HTR-8/SVneo (cell line): ENCODE measurements at regions not wholly inside any gene's neighbourhood (a gene's known extent, or its start where the extent isn't known, plus 50 kb on each side); places are given as distances from the start of the nearest gene placed in this dataset.
"Not testable (repeated sequence)": the region's sequence is repeated elsewhere in the genome, so short reads cannot be mapped to it uniquely, and the experiment has no call there.

Experiments
- DNase-seq: peaks from one replicate; pipeline ENCODE4 v3.0.0; 2011; ENCODE audit warnings: low spot score, mixed read lengths; ENCODE audit not compliant: insufficient read length
- FAIRE-seq: peaks from 2 replicates; lab custom pipeline; 2011; peaks lifted over from hg19 to GRCh38; lab: Jason Lieb, UNC

GRCh38 chr1:81550753-81551152 is 250.0 kb upstream of the ADGRL2 start:
- DNase-seq (no peak), FAIRE-seq (no peak)

DNA sequence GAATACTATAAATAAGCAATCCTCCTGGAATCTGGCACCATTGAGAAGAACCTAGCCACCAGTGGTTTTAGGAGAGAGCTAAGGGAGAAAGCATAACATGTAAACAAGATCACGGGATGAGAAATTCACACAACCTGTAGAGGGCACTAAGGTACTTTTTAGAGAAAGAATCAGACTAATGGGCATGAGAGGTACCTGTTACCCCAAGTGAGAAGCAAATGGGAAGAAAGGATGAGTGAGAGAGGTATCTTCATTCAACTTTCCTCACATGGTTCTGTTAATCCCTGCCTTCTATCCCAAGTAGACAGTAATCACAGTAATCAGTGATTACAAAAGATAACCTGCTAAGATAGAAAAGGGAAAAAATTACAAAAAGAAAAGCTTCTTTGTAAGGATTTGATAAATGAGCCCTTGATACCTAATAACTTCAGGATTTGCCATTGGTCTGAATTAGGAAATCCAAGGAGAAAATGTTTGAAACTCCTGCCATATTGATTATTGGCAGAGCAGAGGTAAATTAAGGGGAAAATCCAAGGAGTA is 251.1 kb upstream of the ADGRL2 start:
- FAIRE-seq (no peak), DNase-seq (peak; percentile 23)

GRCh38 chr1:81548918-81549587 is 251.7 kb upstream of the ADGRL2 start:
- DNase-seq (no peak), FAIRE-seq (no peak)

DNA sequence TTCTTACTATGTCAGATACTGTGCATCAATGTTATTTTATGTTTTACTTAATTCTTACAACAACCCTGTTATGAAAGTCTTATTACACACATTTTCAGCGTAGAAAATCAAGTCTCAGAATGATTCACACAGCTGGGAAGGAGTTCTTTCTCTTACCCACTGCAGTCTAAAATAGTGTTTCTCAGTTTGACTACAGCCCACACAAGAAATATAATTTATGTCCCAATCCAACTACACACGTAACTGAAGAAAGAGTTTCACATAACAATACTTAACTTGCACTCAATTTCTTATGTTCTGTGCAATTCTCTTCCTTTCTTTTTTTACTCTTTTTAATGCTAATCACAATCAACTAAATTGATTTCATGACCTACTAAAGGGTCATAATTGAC is 252.8 kb upstream of the ADGRL2 start:
- no peak for DNase-seq

DNA sequence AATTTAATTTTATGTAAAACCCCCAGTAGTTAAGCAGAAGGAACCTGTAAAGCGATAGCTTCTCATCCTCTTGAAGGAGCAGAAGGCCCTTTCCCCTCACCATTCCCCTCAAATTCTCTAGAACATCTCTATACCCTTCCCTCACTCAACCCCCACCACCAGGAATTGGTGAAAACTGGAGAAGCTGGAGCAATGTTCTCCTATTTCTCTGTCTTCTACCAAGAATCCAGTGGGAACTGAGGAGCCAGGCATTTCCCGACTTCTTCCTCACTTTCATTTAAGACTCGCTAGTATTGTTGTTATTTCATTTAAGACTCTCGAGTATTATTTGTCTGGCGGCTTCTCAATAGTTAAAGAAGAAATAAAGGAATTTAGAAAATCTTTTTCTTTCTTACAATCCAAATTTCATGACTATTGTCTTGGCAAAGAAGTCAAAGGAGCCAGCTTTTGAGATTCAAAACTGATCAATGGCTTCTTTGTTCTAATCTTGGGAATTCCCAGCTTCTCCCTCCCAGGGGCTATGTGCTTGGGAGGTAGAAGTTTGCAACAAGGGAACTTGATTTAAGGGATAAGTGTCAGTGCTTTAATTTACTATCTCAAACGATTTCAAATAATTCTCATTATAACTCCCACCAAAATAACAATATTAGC is 253.3 kb upstream of the ADGRL2 start:
- FAIRE-seq (no peak), DNase-seq (no peak)

More for the DNA sequence above, 252.8 kb upstream of the ADGRL2 start:
- no peak for FAIRE-seq

DNA sequence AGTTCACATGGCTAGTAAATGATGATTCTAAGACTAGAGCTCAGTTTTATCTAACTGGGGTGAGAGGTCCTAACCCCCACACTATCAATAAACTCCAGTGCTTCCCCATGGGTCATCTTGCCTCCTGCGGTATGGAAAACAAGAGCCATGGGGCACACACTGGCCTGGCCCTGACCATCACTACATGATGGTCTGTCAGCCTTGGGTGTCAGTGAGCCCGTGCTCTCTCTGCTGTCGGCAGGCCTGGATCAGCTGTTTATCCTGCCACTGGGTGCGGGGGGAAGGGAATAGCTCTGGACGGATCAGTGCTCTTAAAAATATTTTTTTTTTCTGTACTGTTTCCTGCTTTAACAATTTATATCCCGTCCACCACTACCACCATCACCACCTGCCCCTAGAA is 255.0 kb upstream of the ADGRL2 start:
- no peak for DNase-seq
- no peak for FAIRE-seq

DNA sequence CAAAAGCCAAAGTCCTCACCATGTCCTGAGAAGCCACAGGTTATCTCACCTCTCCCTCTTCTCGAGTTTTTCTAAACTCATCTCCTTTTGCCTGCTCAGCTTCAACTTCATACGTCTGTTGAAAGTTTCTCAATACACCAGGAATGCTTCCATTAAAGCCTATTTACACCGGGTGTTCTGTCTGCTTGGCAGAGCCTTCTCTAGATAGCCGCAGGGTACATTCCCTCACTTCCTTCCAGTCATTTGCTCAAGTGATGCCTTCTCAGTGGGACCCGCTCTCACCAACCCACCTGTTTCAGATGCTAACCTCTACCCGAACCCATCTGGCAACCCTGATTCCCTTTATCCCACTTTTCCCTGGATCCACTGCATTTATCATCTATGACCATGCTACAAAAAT is 257.0 kb upstream of the ADGRL2 start:
- FAIRE-seq: no peak
- DNase-seq: no peak

DNA sequence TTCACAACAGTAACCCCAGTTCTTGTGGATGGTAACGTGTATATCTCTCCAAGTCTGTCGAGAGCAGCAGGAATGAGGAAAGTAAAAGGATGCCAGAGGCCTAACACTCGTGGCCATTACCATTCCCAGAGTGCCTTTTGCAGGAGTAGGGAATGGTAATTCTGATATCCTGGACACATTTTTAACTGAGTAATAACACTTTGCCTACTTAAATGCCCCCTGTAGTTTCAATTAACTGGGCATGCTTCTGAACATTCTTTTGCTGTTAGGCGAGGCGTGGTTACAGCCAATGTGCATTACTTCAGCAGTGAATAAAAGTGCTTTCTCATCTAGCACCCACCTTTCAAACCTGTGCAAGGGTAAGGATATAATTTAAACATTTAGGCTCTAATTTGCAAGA is 258.5 kb upstream of the ADGRL2 start:
- DNase-seq: no peak
- no peak for FAIRE-seq

GRCh38 chr1:81540216-81540615 is 260.5 kb upstream of the ADGRL2 start:
- FAIRE-seq (no peak), DNase-seq (no peak)

DNA sequence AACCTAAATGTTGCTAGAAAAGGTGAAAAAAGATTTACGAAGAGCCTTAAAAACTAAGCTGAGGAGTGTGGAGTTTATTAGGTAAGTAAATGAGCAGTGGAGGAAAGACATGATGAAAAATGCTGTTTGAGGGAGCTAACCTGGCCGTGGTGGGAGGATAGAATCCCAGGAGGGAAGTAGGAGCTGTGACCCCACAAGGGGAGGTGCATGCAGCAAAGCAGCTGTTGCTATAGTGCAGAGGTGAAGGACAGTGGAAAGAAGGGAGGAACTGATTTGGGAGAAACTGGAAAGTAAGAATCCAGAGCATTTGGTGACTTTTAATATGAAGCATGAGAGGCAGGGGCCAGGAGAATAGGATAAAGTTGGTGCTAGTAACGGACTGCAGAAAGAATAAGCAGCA is 271.7 kb upstream of the ADGRL2 start:
- FAIRE-seq (no peak), DNase-seq (no peak)

DNA sequence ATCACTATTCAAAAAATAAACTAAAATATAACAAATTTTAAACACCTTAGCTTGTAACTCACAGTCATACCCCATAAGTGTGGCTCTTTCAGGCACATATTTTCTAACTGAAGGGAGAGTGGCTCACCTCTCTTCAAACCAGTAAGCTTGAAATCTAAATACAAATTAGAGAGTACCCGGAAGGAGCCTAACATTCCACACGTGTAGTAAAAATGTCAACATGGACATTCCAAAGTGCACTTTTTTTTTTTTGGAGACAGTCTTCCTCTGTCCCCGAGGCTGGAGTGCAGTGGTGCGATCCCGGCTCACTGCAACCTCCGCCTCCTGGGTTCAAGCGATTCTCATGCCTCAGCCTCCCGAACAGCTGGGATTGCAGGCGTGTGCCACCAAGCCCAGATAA is 275.6 kb upstream of the ADGRL2 start:
- FAIRE-seq (no peak), DNase-seq (no peak)

DNA sequence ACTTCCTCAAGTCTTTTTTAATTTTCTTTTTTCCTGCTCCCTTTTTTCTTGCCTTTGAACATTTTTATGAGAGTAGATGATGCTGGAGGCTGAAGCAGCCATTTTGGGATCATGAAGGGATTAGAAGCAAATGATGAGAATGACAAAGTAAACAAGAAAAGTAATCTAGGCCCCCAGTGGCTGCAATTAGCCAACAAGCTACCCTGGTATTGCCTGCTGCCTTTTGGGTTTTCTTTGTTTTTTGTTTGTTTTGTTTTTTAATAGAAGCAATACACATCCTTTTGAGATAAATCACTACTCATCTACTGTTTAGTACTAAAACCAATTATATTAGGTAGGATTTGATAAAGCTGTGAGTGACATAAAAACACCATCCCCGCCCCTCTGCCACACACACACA is 280.7 kb upstream of the ADGRL2 start:
- no peak for DNase-seq
- FAIRE-seq: no peak

GRCh38 chr1:81517987-81518386 is 282.7 kb upstream of the ADGRL2 start:
- no peak for FAIRE-seq
- DNase-seq: no peak

DNA sequence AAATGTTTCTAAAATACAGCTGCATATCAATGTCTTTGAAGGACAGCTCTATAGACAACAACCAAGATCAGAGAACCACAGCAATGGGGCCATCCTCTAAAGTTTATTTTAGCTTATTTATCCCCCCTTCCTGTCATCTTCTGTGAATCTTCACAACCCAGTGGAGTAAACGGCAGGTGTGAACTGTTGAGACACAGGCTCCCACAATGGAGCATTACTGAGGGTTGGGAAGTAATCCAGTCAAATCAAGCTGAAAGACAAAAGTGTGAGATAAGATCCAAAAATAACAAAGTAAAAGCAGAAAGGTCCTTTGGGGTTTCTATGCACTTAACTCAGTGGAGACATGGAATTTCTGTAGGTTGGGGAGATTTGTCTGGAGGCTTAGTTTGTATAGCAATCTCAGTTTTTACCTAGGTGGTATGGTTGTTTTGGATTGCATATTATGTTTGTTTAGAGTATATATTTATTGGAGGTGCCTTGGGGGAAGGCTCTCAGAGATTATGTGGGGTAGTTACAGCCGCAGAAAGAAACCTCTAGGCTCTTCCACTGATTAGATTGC is 286.9 kb upstream of the ADGRL2 start:
- no peak for DNase-seq
- FAIRE-seq: no peak

DNA sequence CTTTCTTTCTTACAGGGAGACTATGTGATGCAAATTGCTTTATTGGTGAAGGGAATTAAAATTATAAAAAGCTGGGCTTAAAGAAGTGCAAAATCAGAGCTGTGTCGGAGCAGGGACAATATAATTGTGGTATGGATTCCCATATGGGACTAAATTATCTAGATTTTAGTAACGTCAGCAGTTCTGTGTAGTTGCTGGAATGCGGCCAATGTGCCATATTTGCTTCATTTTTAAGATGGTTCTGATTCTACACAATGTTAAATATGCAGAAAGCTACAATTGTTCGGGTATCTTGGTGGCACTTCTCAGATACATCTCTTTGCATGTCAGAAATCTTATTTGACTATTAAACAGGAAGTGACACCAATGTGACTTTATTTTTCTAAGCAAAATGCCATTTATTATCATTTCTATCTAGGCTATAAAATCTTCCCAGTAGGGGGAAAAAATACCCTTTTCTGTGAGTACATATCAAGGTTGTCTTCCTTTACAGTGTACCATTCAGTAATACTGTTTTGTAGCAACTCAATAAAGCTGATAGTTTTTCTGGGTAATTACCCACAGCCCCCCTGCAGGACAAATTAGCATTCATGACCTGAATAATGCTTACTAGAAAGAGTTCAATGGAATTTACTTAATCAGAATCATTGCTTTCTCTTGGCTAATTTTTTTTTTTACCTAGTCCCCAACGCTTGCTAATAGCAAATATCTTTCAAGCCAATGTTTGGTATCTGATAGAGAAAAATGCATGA is 288.3 kb upstream of the ADGRL2 start:
- FAIRE-seq (no peak), DNase-seq (no peak)

- DNase-seq (no peak), FAIRE-seq (no peak)
These were observed 289.5 kb upstream of the ADGRL2 start for GRCh38 chr1:81511281-81511680.

- DNase-seq (no peak), FAIRE-seq (no peak)
These were observed 290.0 kb upstream of the ADGRL2 start for GRCh38 chr1:81510701-81511100.

GRCh38 chr1:81509594-81509993 is 291.1 kb upstream of the ADGRL2 start:
- no peak for FAIRE-seq

GRCh38 chr1:81506699-81507098 is 294.0 kb upstream of the ADGRL2 start:
- DNase-seq (no peak), FAIRE-seq (no peak)

More at GRCh38 chr1:81509594-81509993, 291.1 kb upstream of the ADGRL2 start:
- no peak for DNase-seq

- FAIRE-seq: no peak
- DNase-seq: no peak
These were observed 294.9 kb upstream of the ADGRL2 start for GRCh38 chr1:81505831-81506230.

- peak; percentile 62 for FAIRE-seq
- not testable (repeated sequence) for DNase-seq
These were observed 295.9 kb upstream of the ADGRL2 start for GRCh38 chr1:81504820-81505219.
